Right atrium auricular region (tissue), 2 donors: ENCODE measurements at regions not wholly inside any gene's neighbourhood (a gene's known extent, or its start where the extent isn't known, plus 50 kb on each side); places are given as distances from the start of the nearest gene placed in this dataset.

Experiments
- DNase-seq: peaks from one replicate; pipeline ENCODE4 v3.0.0-alpha.2; 2019; ENCODE audit warnings: low spot score
- H3K27ac ChIP-seq, 2 donors: fragments of 200-600 bp; sonication (generic); 1 replicate in 1 of 2; 2 replicates in 1 of 2; pipeline ENCODE4 v1.5.1; 2016 to 2019
- H3K27me3 ChIP-seq, 2 donors: fragments of 200-600 bp; sonication (generic); one replicate each; pipeline versions ENCODE4 v1.5.1 to v1.6.0; 2017 to 2019
- H3K36me3 ChIP-seq: fragments of 200-600 bp; sonication (generic); one replicate; pipeline ENCODE4 v1.5.1; 2016
- H3K4me1 ChIP-seq, 2 donors: fragments of 200-600 bp; sonication (generic); one replicate each; pipeline versions ENCODE4 v1.5.1 to v1.6.0; 2017 to 2019
- H3K4me3 ChIP-seq, 2 donors: fragments of 200-600 bp; sonication (generic); 1 replicate in 1 of 2; 2 replicates in 1 of 2; pipeline ENCODE4 v1.5.1; 2017 to 2019; ENCODE audit warnings: mild to moderate bottlenecking in 1 of 2, moderate library complexity in 1 of 2
- H3K9me3 ChIP-seq, 2 donors: fragments of 200-600 bp; sonication (generic); one replicate each; pipeline ENCODE4 v1.5.1; 2019
- CTCF ChIP-seq, 2 donors: fragments of 200-600 bp; sonication (generic); IDR thresholded peaks; one replicate each; pipeline ENCODE4 v1.5.1; 2019; ENCODE audit warnings: antibody characterized with exemption in 2 of 2

GRCh38 chr2:51322613-51323012 is 290.7 kb upstream of the NRXN1 start:
- H3K4me3 ChIP-seq: no peak overlapping the region
- no peaks in the 10 kb centered on the region for H3K36me3 ChIP-seq
- H3K4me1 ChIP-seq: no peaks in the 10 kb centered on the region
- TF ChIP-seq CTCF (IDR thresholded peaks at IDR 0.05): no peak
- H3K27me3 ChIP-seq: no peaks in the 10 kb centered on the region
- H3K9me3 ChIP-seq: no peaks in the 10 kb centered on the region
- no peak overlapping the region for H3K27ac ChIP-seq
- no peak for DNase-seq

GRCh38 chr2:51304311-51304710 is 272.4 kb upstream of the NRXN1 start:
- Histone ChIP-seq H3K9me3 (no peaks in the 10 kb centered on the region), H3K4me3 (no peak overlapping the region), H3K27me3 (no peaks in the 10 kb centered on the region), H3K36me3 (no peaks in the 10 kb centered on the region), H3K4me1 (no peaks in the 10 kb centered on the region), H3K27ac (no peak overlapping the region)
- no peak for DNase-seq
- TF ChIP-seq CTCF (IDR thresholded peaks at IDR 0.05): no peak

- no peak for TF ChIP-seq CTCF (IDR thresholded peaks at IDR 0.05)
- DNase-seq: no peak
These were observed 269.4 kb upstream of the NRXN1 start for GRCh38 chr2:51301381-51301780.

GRCh38 chr2:51299370-51299769 is 267.4 kb upstream of the NRXN1 start:
- no peaks in the 10 kb centered on the region for H3K27me3 ChIP-seq
- no peak overlapping the region for H3K27ac ChIP-seq
- no peaks in the 10 kb centered on the region for H3K36me3 ChIP-seq
- DNase-seq: no peak
- H3K9me3 ChIP-seq: no peaks in the 10 kb centered on the region
- TF ChIP-seq CTCF (IDR thresholded peaks at IDR 0.05): no peak
- no peak overlapping the region for H3K4me3 ChIP-seq
- H3K4me1 ChIP-seq: no peaks in the 10 kb centered on the region

More at GRCh38 chr2:51301381-51301780, 269.4 kb upstream of the NRXN1 start:
- no peaks in the 10 kb centered on the region for H3K4me1 ChIP-seq
- H3K36me3 ChIP-seq: no peaks in the 10 kb centered on the region
- H3K27me3 ChIP-seq: no peaks in the 10 kb centered on the region
- H3K27ac ChIP-seq: no peak overlapping the region
- H3K9me3 ChIP-seq: no peaks in the 10 kb centered on the region
- no peak overlapping the region for H3K4me3 ChIP-seq

GRCh38 chr2:51297488-51297887 is 265.6 kb upstream of the NRXN1 start:
- no peaks in the 10 kb centered on the region for H3K4me1 ChIP-seq
- H3K36me3 ChIP-seq: no peaks in the 10 kb centered on the region
- no peak overlapping the region for H3K27ac ChIP-seq
- TF ChIP-seq CTCF (IDR thresholded peaks at IDR 0.05): no peak
- H3K27me3 ChIP-seq: no peaks in the 10 kb centered on the region
- no peak for DNase-seq
- H3K4me3 ChIP-seq: no peak overlapping the region
- H3K9me3 ChIP-seq: no peaks in the 10 kb centered on the region

- no peaks in the 10 kb centered on the region for H3K27me3 ChIP-seq
- no peak for DNase-seq
- no peak overlapping the region for H3K27ac ChIP-seq
- H3K4me3 ChIP-seq: no peak overlapping the region
- H3K36me3 ChIP-seq: no peaks in the 10 kb centered on the region
- no peaks in the 10 kb centered on the region for H3K4me1 ChIP-seq
- no peak for TF ChIP-seq CTCF (IDR thresholded peaks at IDR 0.05)
- H3K9me3 ChIP-seq: no peaks in the 10 kb centered on the region
These were observed 261.8 kb upstream of the NRXN1 start for GRCh38 chr2:51293566-51294200.
